ENCODE measurements at regions not wholly inside any gene's neighbourhood (a gene's known extent, or its start where the extent isn't known, plus 50 kb on each side); places are given as distances from the start of the nearest gene placed in this dataset.

- no peaks in the 10 kb centered on the region for H3K27me3 ChIP-seq
- WGBS, 2 donors, result 93 to 97% methylated on average over 2 of the region's 2 CpGs
- H3K36me3 ChIP-seq (ENCODE audit: low read depth, missing control alignments), result no peaks in the 10 kb centered on the region
- intact Hi-C loops (cut with DNase I; ENCODE audit: low total_unique reads), result no loop called here
- H3K27ac ChIP-seq, result no peak overlapping the region
- no peaks in the 10 kb centered on the region for H3K9me3 ChIP-seq
- no peak overlapping the region for H3K4me3 ChIP-seq
- no peak for DNase-seq
- TF ChIP-seq POLR2A (IDR thresholded peaks at IDR 0.05), result no peak
- no peak for TF ChIP-seq CTCF (IDR thresholded peaks at IDR 0.05)
- no peaks in the 10 kb centered on the region for H3K4me1 ChIP-seq
Measured at GRCh38 chr10:118845776-118846175, 91.0 kb upstream of the CACUL1 start.

DNA sequence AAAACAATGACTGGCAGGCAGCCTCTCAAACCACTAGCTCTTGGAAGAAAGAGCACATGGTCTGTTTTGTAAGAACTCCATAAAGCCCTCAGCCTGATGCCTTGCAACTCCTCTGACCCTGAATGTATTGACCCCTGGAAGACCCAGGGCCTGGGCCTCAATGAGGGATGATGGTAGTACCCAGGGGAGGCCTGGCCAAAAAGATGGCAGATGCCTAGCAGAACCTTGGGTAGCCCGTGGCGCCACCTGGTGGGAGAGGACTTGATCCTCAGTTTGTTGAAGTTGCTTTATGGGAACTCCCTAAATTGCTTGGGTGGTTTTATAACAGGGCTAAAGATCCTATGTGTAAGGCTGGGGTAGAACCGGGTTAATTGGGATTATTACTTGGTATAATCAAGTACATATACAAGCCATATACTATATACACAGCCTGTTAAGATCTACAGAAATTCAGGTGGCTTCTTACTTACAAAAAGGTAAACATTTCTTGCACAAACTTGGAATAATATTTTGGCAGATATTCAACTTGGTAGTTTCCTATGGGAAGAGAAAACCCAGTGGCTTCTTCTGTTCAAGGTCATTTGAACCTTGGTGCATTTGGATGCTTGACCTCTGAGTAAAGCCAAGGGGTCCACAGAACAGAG lies 95.8 kb upstream of the CACUL1 start:
- intact Hi-C loops (cut with DNase I; ENCODE audit: low total_unique reads), result no loop called here
- no peaks in the 10 kb centered on the region for H3K4me1 ChIP-seq
- H3K27ac ChIP-seq, result no peak overlapping the region
- no peaks in the 10 kb centered on the region for H3K36me3 ChIP-seq (ENCODE audit: low read depth, missing control alignments)
- no peaks in the 10 kb centered on the region for H3K27me3 ChIP-seq
- no peak overlapping the region for H3K4me3 ChIP-seq
- DNase-seq, result peak; percentile 88
- H3K9me3 ChIP-seq, result no peaks in the 10 kb centered on the region
- peak in 2 of 3 experiments; percentile 38 to 60 for TF ChIP-seq CTCF (IDR thresholded peaks at IDR 0.05)
- no peak for TF ChIP-seq POLR2A (IDR thresholded peaks at IDR 0.05)
- WGBS, 2 donors, result 58 to 68% methylated on average over 3 of the region's 3 CpGs

DNA sequence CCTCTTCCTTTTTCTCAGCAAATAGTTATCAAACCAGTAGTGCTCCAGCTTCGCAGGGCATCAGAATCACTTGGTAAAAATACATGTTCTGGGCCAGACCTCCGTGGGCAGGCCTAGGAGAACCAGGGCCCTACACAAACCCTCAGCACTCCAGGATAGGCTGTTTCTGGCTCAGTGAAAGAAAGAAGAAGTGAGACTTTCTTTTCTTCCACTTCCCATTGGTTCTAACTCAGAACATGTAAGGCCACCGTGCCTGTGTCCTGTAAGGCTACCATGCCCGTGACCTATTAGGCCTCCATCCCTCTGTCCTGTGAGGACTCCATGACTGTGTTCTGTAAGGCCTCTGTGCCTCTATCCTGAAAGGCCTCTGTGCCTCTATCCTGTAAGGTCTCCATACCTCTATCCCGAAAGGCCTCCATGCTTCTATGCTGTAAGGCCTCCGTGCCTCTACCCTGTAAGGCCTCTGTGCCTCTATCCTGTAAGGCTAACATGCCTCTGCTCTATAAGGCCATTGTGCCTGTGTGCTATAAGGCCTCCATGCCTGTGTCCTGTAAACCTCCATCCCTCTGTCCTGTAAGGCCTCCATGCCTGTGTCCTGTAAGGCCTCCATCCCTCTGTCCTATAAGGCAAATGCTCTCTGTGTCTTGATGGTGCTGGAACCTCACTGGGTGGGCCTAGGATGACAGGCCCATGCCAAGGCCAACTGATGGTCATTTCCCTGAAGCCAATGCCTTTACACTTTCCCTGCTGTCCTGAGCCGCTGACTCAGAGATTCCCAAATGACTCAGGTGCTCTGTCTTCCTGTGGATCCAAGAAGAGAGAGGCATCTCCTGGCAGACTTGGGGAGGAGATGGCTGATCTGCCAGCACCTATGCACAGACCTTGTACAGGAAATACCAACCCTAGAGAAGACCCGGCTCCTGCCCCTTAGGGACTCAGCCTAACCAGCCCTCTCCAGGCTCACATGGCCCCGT lies 96.6 kb upstream of the CACUL1 start:
- 93 to 94% methylated on average over 9 of the region's 9 CpGs for WGBS, 2 donors
- intact Hi-C loops (cut with DNase I; ENCODE audit: low total_unique reads), result no loop called here
- no peaks in the 10 kb centered on the region for H3K27me3 ChIP-seq
- H3K27ac ChIP-seq, result no peak overlapping the region
- no peak overlapping the region for H3K4me3 ChIP-seq
- TF ChIP-seq CTCF (IDR thresholded peaks at IDR 0.05) (no peak), POLR2A (IDR thresholded peaks at IDR 0.05) (no peak)
- no peaks in the 10 kb centered on the region for H3K4me1 ChIP-seq
- H3K36me3 ChIP-seq (ENCODE audit: low read depth, missing control alignments), result no peaks in the 10 kb centered on the region
- H3K9me3 ChIP-seq, result no peaks in the 10 kb centered on the region
- DNase-seq, result no peak

GRCh38 chr10:118853916-118854315 lies 99.1 kb upstream of the CACUL1 start:
- Histone ChIP-seq H3K36me3 (ENCODE audit: low read depth, missing control alignments) (no peaks in the 10 kb centered on the region), H3K4me1 (no peaks in the 10 kb centered on the region), H3K4me3 (no peak overlapping the region), H3K27ac (no peak overlapping the region), H3K9me3 (no peaks in the 10 kb centered on the region), H3K27me3 (no peaks in the 10 kb centered on the region)
- no peak for DNase-seq
- TF ChIP-seq POLR2A (IDR thresholded peaks at IDR 0.05) (no peak), CTCF (IDR thresholded peaks at IDR 0.05) (no peak)
- intact Hi-C loops (cut with DNase I; ENCODE audit: low total_unique reads), result no loop called here
- WGBS, 2 donors, result 96 to 97% methylated on average over 5 to 6 of the region's 6 CpGs

Measured in testis (tissue), 2 donors.